NB4 (cell line): ENCODE measurements at regions not wholly inside any gene's neighbourhood (a gene's known extent, or its start where the extent isn't known, plus 50 kb on each side); places are given as distances from the start of the nearest gene placed in this dataset.
"Not testable (repeated sequence)": the region's sequence is repeated elsewhere in the genome, so short reads cannot be mapped to it uniquely, and the experiment has no call there.

ENCODE experiments used
- DNase-seq: peaks from one replicate; pipeline ENCODE4 v3.0.0; 2010; ENCODE audit warnings: low read depth
- H3K4me3 ChIP-seq: one replicate; pipeline ENCODE4 v1.5.1; 2011; ENCODE audit warnings: mild to moderate bottlenecking, low read depth, low read length, moderate library complexity
- MYC ChIP-seq: IDR thresholded peaks from 2 replicates; pipeline ENCODE4 v1.6.1; 2011; ENCODE audit warnings: low read depth, low read length
- POLR2A ChIP-seq: IDR thresholded peaks from 2 replicates; pipeline ENCODE4 v1.6.1; 2011; ENCODE audit warnings: mild to moderate bottlenecking; ENCODE audit not compliant: insufficient read length; ENCODE audit errors: extremely low read depth
- TF ChIP-seq, protein P1 (sequence below): IDR thresholded peaks from one replicate; pipeline ENCODE4 v1.5.1; 2012; ENCODE audit warnings: low read depth, low read length
- TF ChIP-seq, protein P2 (sequence below): IDR thresholded peaks from 2 replicates; pipeline ENCODE4 v1.6.1; 2011; ENCODE audit warnings: low read depth, low read length

DNA sequence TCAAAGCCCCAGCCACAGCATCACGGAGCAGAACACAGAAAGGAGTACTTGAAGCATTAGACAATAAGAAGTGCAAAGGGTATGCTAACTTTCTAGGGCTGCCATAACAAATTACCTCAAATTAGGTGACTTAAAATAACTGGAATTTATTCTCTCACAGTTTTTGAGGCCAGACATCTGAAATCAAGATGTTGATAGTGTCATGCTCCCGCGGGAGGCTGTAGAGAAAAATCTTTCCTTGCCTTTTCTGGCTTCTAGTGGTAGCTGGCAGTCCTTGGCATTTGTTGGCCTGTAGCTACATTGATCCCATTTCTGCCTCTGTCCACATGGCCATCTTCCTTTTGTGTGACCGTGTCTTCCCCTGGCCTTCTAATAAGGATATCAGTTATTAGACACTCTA is 51.9 kb upstream of the SPDL1 start:
- no peak overlapping the region for H3K4me3 ChIP-seq
- DNase-seq, result no peak
- TF ChIP-seq, protein P1, sequence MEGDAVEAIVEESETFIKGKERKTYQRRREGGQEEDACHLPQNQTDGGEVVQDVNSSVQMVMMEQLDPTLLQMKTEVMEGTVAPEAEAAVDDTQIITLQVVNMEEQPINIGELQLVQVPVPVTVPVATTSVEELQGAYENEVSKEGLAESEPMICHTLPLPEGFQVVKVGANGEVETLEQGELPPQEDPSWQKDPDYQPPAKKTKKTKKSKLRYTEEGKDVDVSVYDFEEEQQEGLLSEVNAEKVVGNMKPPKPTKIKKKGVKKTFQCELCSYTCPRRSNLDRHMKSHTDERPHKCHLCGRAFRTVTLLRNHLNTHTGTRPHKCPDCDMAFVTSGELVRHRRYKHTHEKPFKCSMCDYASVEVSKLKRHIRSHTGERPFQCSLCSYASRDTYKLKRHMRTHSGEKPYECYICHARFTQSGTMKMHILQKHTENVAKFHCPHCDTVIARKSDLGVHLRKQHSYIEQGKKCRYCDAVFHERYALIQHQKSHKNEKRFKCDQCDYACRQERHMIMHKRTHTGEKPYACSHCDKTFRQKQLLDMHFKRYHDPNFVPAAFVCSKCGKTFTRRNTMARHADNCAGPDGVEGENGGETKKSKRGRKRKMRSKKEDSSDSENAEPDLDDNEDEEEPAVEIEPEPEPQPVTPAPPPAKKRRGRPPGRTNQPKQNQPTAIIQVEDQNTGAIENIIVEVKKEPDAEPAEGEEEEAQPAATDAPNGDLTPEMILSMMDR, result no peak
- TF ChIP-seq, protein P2, sequence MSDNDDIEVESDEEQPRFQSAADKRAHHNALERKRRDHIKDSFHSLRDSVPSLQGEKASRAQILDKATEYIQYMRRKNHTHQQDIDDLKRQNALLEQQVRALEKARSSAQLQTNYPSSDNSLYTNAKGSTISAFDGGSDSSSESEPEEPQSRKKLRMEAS, result no peak
- no peak for TF ChIP-seq MYC
- TF ChIP-seq POLR2A, result no peak

DNA sequence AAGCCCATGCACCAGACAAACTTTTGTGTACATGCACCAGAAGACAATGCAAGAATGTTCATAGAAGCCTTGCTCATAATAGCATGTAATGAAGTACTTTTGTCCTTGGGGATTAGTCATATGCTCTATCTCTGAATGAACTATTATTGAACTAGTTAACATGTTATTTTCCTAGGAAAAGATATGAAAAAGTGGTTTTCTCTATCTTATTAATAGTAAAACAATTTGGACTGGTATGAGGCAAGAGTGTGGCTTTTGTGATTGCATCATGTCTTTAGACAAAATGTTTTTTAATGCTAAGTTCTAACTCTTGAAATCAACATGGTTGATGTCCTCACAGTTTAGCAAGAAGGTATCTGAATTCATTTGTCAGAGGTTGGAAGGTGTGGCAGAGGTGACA is 55.7 kb upstream of the SPDL1 start:
- TF ChIP-seq, protein P1, result no peak
- TF ChIP-seq POLR2A (no peak), MYC (no peak)
- TF ChIP-seq, protein P2, result no peak
- no peak overlapping the region for H3K4me3 ChIP-seq
- no peak for DNase-seq

DNA sequence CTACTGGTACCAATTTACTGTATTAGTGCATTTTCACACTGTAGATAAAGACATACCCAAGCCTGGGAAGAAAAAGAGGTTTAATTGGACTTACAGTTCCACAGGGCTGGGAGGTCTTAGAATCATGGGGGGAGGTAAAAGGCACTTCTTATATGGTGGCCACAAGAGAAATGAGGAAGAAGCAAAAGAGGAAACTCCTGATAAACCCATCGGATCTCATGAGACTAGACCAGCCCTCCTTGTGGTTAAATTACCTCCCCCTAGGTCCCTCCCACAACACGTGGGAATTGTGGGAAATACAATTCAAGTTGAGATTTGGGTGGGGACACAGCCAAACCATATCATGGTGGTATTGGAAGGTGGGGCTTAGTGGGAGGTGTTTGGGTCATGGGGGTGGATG is 56.5 kb upstream of the SPDL1 start:
- DNase-seq, result peak; percentile 48
- no peak overlapping the region for H3K4me3 ChIP-seq

DNA sequence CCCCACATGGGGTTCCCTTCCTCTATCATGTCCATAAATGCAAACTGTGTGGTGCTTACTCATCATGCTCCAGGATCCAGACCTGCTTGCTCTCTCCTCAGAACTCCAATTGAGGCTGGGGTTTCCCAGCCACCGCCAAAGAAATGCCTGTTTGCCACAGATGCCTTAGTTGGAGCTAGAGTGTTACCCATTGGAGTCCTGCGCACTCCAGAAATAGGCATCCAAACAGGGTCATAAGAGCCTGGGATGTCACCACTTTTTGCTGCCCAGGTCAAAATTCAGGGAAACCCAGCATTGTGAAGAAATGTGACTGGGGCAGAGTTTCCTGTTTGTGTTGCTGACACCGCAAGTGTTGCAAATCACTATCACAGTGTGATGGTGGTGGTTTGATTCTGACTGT is 60.7 kb upstream of the SPDL1 start:
- TF ChIP-seq MYC, result no peak
- TF ChIP-seq, protein P2, result no peak
- TF ChIP-seq POLR2A, result no peak
- TF ChIP-seq, protein P1, result no peak
- no peak for DNase-seq
- no peak overlapping the region for H3K4me3 ChIP-seq

More for the DNA sequence above, 56.5 kb upstream of the SPDL1 start:
- no peak for TF ChIP-seq POLR2A
- TF ChIP-seq, protein P1, result no peak
- no peak for TF ChIP-seq MYC
- TF ChIP-seq, protein P2, result no peak

DNA sequence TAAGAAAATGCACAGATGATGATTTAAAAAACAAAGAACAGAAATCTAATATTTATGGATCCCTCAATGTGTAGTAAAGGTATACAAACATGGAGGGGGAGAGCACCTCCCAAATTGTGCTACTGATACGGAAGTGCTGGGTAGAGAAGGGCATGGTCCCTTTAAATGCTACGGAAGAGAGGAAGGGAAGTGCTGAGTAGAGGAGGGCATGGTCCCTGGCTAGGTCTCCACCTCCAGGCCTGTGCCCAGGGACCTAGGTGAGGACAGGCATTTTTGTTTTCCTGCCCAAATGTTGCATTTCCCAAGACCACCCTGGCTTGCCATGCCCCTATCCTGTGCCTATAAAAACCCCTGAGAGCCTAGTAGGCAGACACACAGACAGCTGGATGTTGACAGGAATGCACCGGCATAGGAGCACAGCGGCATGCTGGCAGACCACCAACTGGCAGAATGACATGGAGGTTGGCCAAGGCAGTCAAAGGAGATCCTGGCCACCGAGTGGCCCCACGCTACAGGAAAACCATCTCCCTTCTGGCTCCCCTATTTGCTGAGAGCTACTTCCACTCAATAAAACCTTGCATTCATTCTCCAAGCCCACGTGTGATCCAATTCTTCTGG is 62.1 kb upstream of the SPDL1 start:
- TF ChIP-seq POLR2A (no peak), MYC (no peak)
- TF ChIP-seq, protein P2, result no peak
- TF ChIP-seq, protein P1, result no peak
- no peak for DNase-seq
- no peak overlapping the region for H3K4me3 ChIP-seq

DNA sequence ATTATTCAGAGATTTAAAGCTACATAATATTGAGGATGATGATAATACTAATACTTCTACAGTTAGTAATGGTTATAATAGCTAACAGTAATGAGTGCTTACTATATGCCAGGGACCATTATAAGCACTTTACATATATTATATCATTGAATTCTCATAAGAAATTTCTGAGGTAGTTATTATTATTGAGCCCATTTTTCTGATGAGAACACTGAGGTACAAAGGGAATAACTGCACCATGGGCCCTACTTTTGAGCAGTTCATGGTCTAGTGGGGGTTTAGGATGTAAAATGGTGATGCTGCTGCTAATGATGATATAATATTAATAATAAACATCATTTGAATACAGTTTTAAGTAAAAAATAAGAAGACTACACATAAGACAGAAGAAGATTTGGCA is 64.2 kb upstream of the SPDL1 start:
- no peak for TF ChIP-seq MYC
- TF ChIP-seq, protein P1, result no peak
- TF ChIP-seq, protein P2, result no peak
- no peak for TF ChIP-seq POLR2A
- H3K4me3 ChIP-seq, result no peak overlapping the region
- no peak for DNase-seq

DNA sequence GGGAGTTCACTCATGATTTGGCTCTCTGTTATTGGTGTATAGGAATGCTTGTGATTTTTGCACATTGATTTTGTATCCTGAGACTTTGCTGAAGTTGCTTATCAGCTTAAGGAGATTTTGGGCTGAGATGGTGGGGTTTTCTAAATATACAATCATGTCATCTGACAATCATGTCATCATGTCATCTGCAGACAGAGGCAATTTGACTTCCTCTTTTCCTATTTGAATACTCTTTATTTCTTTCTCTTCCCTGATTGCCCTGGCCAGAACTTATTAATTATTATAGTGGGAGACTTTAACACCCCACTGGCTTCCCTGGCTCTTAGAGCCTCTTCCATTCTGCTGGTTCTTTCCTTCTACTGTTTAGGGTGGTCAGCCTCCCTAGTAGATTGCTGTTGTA is 64.8 kb upstream of the SPDL1 start:
- H3K4me3 ChIP-seq, DNase-seq: not testable (repeated sequence)
